Activated CD4-positive, alpha-beta T cell treated with anti-CD3 and anti-CD28 coated beads for 4 hours (primary cell): ENCODE measurements at regions not wholly inside any gene's neighbourhood (a gene's known extent, or its start where the extent isn't known, plus 50 kb on each side); places are given as distances from the start of the nearest gene placed in this dataset.

Experiments used
- DNase-seq, 2 donors: peaks; one replicate each; pipeline ENCODE4 v3.0.0-alpha.2; 2020

GRCh38 chr10:64463406-64463805 lies 942.2 kb downstream of the REEP3 start:
- DNase-seq = no peak

- DNase-seq = no peak
Observed at GRCh38 chr10:64465653-64466052, 944.5 kb downstream of the REEP3 start.

- DNase-seq = no peak
Observed at GRCh38 chr10:64468219-64468618, 947.0 kb downstream of the REEP3 start.

DNA sequence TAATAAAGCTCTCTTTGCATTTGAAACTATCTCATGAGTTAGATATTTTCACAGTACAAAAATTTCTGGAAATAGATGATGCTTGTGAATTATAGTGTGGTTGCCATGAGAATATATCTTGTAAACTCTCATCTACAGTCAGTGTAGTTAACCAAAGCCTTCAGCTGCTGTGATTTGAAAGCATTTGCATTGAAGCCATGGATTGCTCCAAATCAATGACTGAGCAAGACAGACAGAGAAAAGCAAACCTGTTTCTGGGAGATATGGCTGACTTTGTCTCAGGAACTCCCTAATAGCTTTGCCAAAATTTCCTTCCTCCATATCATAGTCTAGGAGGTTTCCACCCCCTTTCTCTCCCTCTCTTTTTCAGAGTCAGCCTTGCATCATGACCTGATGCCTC lies 955.3 kb downstream of the REEP3 start:
- no peak for DNase-seq

DNA sequence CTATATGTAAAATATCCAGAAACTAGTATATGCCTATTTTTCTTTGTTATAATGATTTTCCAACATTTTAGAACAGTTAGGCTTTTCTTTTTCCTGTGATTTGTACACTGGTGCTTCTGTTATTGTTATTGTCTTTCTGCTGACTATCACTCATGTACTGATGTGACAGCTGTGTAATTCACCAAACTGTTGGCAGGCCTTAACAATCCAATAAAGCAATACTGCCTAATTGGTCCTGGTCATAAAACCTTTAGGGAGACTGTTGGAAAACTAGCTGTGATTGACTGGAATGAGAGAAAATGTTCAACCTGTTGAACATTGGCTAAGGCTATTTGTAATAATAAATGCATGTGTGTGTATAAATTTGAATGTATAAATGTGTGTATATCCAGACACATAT lies 956.6 kb downstream of the REEP3 start:
- DNase-seq = no peak

DNA sequence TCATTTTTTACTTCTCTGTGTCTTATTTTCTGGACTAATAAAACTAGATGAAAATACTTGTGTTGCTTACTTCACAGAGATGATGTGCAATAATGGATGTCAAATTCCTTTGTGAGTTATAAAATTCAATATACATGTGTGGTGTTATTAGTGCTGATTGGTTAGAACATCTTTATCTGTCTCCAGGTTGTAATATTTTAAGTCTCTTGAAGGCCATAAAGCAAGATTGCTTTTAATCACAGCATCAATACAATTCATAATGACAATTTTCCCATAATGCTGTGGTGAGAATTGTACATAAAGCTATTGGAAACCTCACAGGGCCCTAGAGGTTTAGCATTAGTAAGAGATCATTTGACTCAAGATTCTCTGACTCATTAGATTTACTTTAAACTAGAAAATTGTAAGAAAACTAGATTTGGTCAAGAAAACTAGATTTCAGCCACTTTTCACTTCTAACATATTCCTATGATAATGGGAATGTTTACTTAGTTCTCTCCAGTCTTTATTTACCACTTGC lies 963.7 kb downstream of the REEP3 start:
- DNase-seq = no peak

DNA sequence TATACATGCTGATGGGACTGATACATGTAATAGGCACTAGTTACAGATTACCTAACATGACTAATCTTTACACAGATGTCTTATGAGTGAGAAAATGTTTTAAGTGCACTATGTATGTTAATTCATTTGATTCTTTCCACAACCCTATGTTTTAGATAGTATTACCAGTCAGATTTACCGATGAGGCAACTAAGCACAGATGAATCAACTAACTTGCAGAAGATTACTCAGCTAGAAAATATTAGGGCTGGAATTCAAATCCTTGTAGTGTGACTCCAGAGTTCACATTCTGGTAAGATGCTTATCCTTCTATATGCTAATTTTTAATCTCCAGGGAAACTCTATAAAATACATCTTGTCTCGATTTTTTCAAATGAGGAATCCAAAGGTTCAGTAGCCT lies 964.9 kb downstream of the REEP3 start:
- no peak for DNase-seq

GRCh38 chr10:64486901-64487300 lies 965.7 kb downstream of the REEP3 start:
- no peak for DNase-seq

DNA sequence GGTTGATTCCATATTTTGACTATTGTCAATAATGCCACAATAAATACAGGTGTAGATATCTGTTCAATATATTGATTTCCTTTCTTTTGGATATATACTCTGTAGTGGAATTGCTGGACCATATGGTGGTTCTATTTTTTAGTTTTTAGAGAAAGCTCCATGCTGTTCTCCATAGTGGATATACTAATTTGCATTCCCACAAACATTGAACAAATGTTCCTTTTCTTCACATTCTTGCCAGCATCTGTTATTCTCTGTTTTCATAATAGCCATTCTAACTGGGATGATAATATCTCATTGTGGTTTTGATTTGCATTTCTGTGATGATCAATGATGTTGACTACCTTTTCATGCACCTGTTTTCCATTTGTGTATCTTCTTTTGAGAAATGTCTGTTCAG lies 973.7 kb downstream of the REEP3 start:
- no peak for DNase-seq

DNA sequence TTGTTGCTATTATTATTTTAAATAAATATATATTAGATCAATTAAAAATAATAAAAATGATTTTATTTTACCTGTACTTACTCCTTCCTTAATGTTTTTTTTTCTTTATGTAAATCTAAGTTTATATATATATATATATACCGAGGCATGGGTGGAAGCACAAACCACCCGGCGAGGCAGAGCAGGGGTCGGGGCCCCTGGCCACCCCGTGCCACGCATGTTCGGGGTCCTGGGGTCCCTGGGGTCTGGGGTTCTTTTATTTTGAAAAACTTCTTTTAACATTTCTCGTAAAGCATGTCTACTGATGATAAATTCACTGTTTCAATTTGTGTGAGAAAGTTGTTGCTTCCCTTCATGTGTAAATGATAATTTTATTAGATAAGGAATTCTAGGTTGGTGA lies 976.1 kb downstream of the REEP3 start:
- DNase-seq = no peak

DNA sequence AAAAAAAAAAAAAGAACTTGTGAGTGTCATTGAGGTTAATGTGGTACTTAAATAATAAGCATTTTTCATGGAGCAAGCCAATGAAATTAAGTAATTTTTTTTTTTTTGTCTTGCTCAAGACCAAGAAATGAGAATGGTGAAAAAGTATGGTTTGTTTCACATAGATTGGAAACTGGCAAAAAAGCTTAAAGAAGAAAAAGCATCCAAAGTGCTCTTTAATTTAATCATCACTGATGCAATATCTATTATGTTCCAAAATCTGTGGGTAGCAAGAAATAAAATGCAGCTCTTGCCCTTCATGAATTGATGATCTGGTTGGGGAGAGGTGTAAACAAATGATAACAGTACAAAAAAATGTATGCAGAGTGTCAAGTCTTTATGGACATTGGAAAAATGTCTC lies 980.6 kb downstream of the REEP3 start:
- DNase-seq = no peak

GRCh38 chr10:64502936-64503335 lies 981.7 kb downstream of the REEP3 start:
- no peak for DNase-seq

DNA sequence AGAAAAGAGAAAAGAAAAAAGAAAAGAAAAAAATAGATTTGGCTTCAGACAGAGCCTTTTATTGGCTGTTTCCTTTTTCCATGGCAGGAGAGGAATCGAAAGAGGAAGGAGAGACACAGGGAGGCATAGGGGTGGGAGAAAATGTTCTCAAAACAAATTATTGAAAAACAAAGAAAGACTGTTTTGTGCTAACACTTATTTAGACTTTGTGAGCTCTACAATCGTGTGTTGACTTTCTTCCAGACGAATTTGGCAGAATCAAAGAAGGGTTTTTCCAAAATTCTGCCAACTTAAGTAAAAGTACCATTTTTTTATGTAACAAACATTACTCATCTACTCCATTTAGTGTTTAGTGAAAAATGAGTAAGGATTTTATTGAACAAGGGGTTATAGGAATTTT lies 982.2 kb downstream of the REEP3 start:
- no peak for DNase-seq

- DNase-seq = no peak
Observed at GRCh38 chr10:64505501-64505900, 984.3 kb downstream of the REEP3 start.

GRCh38 chr10:64506963-64507362 lies 985.8 kb downstream of the REEP3 start:
- DNase-seq = no peak

DNA sequence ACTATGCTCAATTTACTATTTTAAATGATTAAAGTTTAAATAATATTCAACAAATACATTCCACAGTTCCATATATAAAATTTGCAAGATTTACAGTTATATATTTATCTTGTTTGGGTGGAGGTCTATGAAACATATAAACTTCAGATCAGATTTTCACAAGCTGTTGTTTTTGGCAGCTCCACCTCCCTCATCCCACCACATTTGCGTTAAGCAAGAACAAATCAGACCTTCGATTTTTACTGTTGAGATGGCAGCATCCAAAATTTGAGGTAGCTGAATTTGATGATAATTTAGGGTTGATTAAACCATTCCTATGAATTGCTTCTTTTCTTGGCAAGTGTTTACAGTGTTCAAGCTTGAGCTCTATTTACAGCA lies 986.4 kb downstream of the REEP3 start:
- DNase-seq = no peak

GRCh38 chr10:64508029-64508661 lies 986.9 kb downstream of the REEP3 start:
- no peak for DNase-seq

DNA sequence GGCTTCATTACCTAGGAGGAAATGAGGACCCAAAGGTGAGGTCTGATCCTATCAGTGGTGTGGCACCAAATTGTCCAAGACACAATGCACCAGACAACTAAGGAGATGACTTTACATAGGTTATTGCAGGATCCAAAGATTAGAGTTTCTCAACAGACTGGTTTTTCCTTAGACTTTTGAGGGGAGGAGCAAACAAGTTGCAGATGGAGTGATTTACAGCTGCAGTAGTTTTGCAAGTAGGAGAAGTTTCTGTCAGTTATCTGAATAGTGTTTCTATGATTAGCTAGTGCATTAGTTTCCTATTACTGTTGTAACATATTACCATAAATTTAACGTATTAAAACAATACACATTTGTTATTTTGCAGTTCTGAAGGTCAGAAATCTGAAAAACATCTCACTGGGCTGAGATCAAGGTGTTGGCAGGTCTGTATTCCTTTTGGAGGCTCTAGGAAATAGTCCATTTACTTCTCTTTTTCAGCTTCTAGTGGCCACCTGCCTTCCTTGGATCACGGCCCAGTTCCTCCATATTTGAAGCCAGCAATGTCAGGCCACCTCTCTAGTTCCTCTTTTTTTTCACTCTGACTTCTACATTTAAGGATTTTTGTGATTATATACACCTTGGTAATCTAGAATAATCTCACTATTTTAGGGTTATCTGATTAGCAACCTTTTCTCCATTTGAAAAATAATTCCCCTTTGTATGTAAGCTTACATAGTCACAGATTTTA lies 994.9 kb downstream of the REEP3 start:
- no peak for DNase-seq

GRCh38 chr10:64518456-64518855 lies 997.3 kb downstream of the REEP3 start:
- DNase-seq = no peak

- no peak for DNase-seq
Observed at GRCh38 chr10:64519427-64519826, 998.2 kb downstream of the REEP3 start.

GRCh38 chr10:64519831-64520230 lies 998.6 kb downstream of the REEP3 start:
- DNase-seq = no peak

GRCh38 chr10:64523065-64523759 lies 1002.0 kb downstream of the REEP3 start:
- DNase-seq = no peak

- DNase-seq = no peak
Observed at GRCh38 chr10:64528294-64529002, 1007.2 kb downstream of the REEP3 start.

GRCh38 chr10:64529003-64529350 lies 1007.8 kb downstream of the REEP3 start:
- DNase-seq = no peak
